ENCODE measurements at regions not wholly inside any gene's neighbourhood (a gene's known extent, or its start where the extent isn't known, plus 50 kb on each side); places are given as distances from the start of the nearest gene placed in this dataset.
"Not testable (repeated sequence)": the region's sequence is repeated elsewhere in the genome, so short reads cannot be mapped to it uniquely, and the experiment has no call there.

DNA sequence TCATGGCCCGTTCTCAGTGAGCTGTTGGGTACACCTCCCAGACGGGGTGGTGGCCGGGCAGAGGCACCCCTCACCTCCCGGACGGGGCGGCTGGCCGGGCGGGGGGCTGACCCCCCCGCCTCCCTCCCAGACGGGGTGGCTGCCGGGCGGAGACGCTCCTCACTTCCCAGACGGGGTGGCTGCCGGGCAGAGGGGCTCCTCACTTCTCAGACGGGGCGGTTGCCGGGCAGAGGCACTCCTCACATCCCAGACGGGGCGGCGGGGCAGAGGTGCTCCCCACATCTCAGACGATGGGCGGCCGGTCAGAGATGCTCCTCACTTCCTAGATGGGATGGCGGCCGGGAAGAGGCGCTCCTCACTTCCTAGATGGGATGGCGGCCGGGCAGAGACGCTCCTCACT lies 129.7 kb upstream of the DAAM1 start:
- not testable (repeated sequence) for TF ChIP-seq ZFP3 (CRISPR knock-in tag; IDR thresholded peaks at IDR 0.05); ZNF70 (CRISPR knock-in tag; IDR thresholded peaks at IDR 0.05); ZNF565 (CRISPR knock-in tag; conservative IDR thresholded peaks at IDR 0.05; ENCODE audit: low read depth); ISL1 (CRISPR knock-in tag; IDR thresholded peaks at IDR 0.05); RARB (CRISPR knock-in tag; IDR thresholded peaks at IDR 0.05); ZFP30 (CRISPR knock-in tag; IDR thresholded peaks at IDR 0.05); CSDC2 (CRISPR knock-in tag; IDR thresholded peaks at IDR 0.05); TOX (CRISPR knock-in tag; IDR thresholded peaks at IDR 0.05; ENCODE audit: borderline replicate concordance); ARNTL (CRISPR knock-in tag; IDR thresholded peaks at IDR 0.05; ENCODE audit: borderline replicate concordance, low read depth); ZNF8 (CRISPR knock-in tag; IDR thresholded peaks at IDR 0.05); SNAI2 (CRISPR knock-in tag; IDR thresholded peaks at IDR 0.05)
- TF ChIP-seq, protein P1, sequence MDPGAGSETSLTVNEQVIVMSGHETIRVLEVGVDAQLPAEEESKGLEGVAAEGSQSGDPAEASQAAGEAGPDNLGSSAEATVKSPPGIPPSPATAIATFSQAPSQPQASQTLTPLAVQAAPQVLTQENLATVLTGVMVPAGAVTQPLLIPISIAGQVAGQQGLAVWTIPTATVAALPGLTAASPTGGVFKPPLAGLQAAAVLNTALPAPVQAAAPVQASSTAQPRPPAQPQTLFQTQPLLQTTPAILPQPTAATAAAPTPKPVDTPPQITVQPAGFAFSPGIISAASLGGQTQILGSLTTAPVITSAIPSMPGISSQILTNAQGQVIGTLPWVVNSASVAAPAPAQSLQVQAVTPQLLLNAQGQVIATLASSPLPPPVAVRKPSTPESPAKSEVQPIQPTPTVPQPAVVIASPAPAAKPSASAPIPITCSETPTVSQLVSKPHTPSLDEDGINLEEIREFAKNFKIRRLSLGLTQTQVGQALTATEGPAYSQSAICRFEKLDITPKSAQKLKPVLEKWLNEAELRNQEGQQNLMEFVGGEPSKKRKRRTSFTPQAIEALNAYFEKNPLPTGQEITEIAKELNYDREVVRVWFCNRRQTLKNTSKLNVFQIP (CRISPR knock-in tag; IDR thresholded peaks at IDR 0.05; ENCODE audit: borderline replicate concordance, low read depth): not testable (repeated sequence)
- TF ChIP-seq, protein P2, sequence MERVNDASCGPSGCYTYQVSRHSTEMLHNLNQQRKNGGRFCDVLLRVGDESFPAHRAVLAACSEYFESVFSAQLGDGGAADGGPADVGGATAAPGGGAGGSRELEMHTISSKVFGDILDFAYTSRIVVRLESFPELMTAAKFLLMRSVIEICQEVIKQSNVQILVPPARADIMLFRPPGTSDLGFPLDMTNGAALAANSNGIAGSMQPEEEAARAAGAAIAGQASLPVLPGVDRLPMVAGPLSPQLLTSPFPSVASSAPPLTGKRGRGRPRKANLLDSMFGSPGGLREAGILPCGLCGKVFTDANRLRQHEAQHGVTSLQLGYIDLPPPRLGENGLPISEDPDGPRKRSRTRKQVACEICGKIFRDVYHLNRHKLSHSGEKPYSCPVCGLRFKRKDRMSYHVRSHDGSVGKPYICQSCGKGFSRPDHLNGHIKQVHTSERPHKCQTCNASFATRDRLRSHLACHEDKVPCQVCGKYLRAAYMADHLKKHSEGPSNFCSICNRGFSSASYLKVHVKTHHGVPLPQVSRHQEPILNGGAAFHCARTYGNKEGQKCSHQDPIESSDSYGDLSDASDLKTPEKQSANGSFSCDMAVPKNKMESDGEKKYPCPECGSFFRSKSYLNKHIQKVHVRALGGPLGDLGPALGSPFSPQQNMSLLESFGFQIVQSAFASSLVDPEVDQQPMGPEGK (CRISPR knock-in tag; IDR thresholded peaks at IDR 0.05; ENCODE audit: borderline replicate concordance): not testable (repeated sequence)
- TF ChIP-seq, protein P3, sequence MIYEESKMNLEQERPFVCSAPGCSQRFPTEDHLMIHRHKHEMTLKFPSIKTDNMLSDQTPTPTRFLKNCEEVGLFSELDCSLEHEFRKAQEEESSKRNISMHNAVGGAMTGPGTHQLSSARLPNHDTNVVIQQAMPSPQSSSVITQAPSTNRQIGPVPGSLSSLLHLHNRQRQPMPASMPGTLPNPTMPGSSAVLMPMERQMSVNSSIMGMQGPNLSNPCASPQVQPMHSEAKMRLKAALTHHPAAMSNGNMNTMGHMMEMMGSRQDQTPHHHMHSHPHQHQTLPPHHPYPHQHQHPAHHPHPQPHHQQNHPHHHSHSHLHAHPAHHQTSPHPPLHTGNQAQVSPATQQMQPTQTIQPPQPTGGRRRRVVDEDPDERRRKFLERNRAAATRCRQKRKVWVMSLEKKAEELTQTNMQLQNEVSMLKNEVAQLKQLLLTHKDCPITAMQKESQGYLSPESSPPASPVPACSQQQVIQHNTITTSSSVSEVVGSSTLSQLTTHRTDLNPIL (CRISPR knock-in tag; IDR thresholded peaks at IDR 0.05; ENCODE audit: low read depth): not testable (repeated sequence)
